Brain microvascular endothelial cell (primary cell): ENCODE measurements at regions not wholly inside any gene's neighbourhood (a gene's known extent, or its start where the extent isn't known, plus 50 kb on each side); places are given as distances from the start of the nearest gene placed in this dataset.
"Not testable (repeated sequence)": the region's sequence is repeated elsewhere in the genome, so short reads cannot be mapped to it uniquely, and the experiment has no call there.

Experiments
- DNase-seq: peaks from one replicate; pipeline ENCODE4 v3.0.0-alpha.2; 2020
- H3K27ac ChIP-seq: fragments of 250-450 bp; sonication (Bioruptor Pico); 2 replicates; pipeline ENCODE4 v1.5.1; 2020; ENCODE audit warnings: mild to moderate bottlenecking, moderate library complexity
- H3K27me3 ChIP-seq: fragments of 250-450 bp; sonication (Bioruptor Pico); replicated peaks from 2 replicates; pipeline ENCODE4 v1.5.1; 2020; ENCODE audit warnings: mild to moderate bottlenecking
- H3K36me3 ChIP-seq: fragments of 250-450 bp; sonication (Bioruptor Pico); replicated peaks from 2 replicates; pipeline ENCODE4 v1.5.1; 2020; ENCODE audit warnings: mild to moderate bottlenecking
- H3K4me3 ChIP-seq: 2 replicates; pipeline ENCODE4 v1.5.1; 2011; ENCODE audit warnings: low read depth, mild to moderate bottlenecking, control low read depth, low read length, moderate library complexity
- in situ Hi-C: cut with HindIII; loops from 2 replicates; pipeline ENCODE4 v1.10.0; 2017; ENCODE audit warnings: low sequenced_read_pairs, low pct_ligation_motif_present
- TF ChIP-seq, protein P1 (sequence below): IDR thresholded peaks from 2 replicates; pipeline ENCODE4 v1.5.1; 2011; ENCODE audit warnings: low read depth, mild to moderate bottlenecking, moderate library complexity, low read length, control low read depth, inconsistent platforms; ENCODE audit errors: missing control alignments

DNA sequence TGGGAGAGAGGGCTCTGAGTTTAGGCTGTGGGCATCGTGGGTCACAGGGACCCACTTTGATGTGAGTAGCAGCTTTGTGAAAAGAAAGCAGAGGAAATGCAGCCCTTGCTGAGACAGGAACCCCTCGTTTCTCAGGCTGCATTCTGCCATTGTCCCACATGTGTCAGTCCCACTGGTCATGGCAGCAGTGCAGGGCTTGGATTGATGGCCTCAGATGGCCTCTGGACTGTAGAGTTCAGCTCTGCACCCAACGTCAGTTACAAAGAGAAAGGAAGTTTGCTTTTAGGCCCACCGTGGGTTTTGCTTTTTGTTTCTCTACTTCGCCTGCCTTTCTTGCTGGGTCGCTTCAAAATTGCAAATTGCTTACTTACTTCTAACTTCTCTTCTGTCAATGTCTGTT is 248.3 kb upstream of the KLF3 start:
- Histone ChIP-seq H3K4me3 (no peak overlapping the region), H3K36me3 (no peaks in the 10 kb centered on the region), H3K27me3 (no peaks in the 10 kb centered on the region), H3K27ac (no peak overlapping the region)
- in situ Hi-C loops: no loop called here
- DNase-seq: no peak
- TF ChIP-seq, protein P1, sequence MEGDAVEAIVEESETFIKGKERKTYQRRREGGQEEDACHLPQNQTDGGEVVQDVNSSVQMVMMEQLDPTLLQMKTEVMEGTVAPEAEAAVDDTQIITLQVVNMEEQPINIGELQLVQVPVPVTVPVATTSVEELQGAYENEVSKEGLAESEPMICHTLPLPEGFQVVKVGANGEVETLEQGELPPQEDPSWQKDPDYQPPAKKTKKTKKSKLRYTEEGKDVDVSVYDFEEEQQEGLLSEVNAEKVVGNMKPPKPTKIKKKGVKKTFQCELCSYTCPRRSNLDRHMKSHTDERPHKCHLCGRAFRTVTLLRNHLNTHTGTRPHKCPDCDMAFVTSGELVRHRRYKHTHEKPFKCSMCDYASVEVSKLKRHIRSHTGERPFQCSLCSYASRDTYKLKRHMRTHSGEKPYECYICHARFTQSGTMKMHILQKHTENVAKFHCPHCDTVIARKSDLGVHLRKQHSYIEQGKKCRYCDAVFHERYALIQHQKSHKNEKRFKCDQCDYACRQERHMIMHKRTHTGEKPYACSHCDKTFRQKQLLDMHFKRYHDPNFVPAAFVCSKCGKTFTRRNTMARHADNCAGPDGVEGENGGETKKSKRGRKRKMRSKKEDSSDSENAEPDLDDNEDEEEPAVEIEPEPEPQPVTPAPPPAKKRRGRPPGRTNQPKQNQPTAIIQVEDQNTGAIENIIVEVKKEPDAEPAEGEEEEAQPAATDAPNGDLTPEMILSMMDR: no peak

DNA sequence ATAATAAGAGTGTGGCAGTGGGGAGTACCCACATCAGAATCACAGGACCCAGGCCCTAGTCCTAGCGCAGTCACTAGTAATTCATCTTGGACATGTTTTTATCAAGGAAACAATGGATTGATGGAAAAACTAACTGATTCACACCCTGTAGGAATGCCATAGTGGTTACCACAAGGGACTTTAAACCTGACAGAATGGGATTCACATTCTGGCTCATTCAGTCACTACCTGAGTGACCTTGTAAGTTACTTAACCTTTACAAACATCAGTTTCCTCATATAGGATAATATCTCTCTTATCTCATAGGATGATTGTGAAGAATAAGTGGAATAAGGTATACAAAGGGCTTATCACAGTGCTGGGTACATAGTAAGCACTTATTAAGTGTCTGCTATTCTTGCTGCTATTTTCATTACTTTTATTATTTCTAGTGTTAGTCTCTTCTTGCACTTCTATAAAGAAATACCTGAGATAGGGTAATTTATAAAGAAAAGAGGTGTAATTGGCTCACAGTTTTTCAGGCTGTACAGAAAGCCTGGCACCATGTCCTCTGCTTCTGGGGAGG is 247.5 kb upstream of the KLF3 start:
- no peak for DNase-seq
- Histone ChIP-seq H3K4me3 (no peak overlapping the region), H3K36me3 (no peaks in the 10 kb centered on the region), H3K27me3 (no peaks in the 10 kb centered on the region), H3K27ac (no peak overlapping the region)
- in situ Hi-C loops: no loop called here
- TF ChIP-seq, protein P1: no peak

DNA sequence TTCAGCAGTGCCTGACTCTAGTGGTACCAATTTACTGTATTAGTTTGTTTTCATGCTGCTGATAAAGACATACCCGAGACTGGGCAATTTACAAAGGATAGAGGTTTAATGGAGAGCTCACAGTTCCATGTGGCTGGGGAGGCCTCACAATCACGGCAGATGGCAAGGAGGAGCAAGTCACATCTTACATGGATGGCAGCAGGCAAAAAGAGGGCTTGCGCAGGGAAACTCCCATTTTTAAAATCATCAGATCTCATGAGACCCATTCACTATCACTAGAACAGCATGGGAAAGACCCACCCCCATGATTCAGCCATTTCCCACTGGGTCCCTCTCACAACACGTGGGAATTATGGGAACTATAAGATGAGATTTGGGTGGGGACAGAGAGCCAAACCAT is 243.7 kb upstream of the KLF3 start:
- H3K27me3 ChIP-seq, H3K4me3 ChIP-seq, DNase-seq, H3K36me3 ChIP-seq, in situ Hi-C loops, H3K27ac ChIP-seq: not testable (repeated sequence)

DNA sequence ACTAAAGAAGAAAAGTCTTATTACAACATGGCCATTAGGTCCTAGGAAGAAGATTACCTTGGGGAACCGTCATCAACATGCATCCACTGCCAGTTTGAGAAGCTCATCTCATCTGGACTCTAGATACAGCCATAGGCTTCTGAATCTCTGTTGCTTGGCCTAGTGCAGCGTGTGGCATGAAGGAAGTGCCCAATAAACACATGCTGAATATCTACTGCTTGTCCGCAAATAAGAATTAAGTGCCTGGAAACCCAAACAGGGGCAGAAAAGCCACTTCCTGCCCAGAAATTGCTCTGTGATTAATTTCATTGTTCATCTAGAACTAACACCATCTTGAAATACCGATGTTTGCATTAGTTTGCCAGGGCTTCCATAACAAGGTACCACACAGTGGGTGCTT is 241.1 kb upstream of the KLF3 start:
- H3K36me3 ChIP-seq: no peaks in the 10 kb centered on the region

DNA sequence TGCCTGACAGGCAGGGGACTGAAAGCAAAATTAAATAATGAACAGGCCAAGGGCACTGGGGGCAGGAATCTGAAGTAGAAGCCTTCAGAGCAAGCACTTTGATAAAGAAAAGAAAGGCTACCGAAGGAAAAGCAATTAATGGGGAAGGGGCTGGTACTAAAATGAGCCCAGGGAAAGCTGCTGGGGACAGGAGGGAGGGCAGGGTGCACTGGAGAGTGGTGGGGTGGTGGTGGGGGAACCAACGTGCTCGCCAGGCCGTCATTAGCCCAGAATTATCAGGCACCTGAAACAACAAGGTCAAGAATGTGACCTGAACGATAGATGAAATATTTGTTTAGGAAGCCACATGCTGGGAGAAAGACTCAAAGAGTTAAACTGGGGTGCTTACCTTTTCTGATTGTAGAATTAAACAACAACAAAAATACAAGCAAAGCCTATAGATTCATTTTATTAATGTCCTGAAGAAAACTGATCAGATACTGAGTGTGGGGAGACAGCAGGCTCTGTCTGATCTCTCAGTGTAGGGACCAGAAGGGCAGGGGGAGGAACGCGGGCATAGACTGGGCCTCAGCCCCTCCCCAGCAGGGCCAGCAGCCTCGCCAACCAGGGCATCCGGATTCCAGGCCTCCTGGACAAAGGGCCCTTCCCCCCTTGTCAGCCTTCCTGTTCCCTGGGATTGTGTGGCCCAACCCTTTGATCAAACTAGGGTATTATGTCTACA is 239.7 kb upstream of the KLF3 start:
- no peaks in the 10 kb centered on the region for H3K27me3 ChIP-seq
- TF ChIP-seq, protein P1: no peak
- no peaks in the 10 kb centered on the region for H3K36me3 ChIP-seq
- DNase-seq: no peak
- no peak overlapping the region for H3K4me3 ChIP-seq
- in situ Hi-C loops: no loop called here
- no peak overlapping the region for H3K27ac ChIP-seq

More for the DNA sequence above, 241.1 kb upstream of the KLF3 start:
- Histone ChIP-seq H3K27me3 (no peaks in the 10 kb centered on the region), H3K27ac (no peak overlapping the region), H3K4me3 (no peak overlapping the region)
- in situ Hi-C loops: no loop called here
- TF ChIP-seq, protein P1: no peak
- DNase-seq: no peak

DNA sequence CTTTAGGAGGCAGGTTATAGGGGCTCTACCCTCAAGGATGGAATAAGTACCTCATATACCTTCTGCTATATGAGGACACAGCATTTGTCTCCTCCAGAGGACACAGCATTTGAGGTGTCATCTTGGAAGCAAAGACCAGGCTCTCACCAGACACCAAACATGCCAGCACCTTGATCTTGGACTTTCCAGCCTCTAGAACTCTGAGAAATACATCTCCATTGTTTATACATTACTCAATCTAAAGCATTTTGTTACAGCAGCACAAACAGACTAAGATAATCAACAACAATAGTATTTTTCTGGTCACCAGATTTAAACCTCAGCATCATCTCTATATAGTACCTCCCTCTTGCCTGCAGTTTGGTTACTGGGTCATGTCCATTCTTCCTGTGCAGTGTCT is 237.5 kb upstream of the KLF3 start:
- no peaks in the 10 kb centered on the region for H3K36me3 ChIP-seq
- no peak overlapping the region for H3K27ac ChIP-seq
- H3K27me3 ChIP-seq: no peaks in the 10 kb centered on the region
- no peak for DNase-seq
- no peak overlapping the region for H3K4me3 ChIP-seq
- in situ Hi-C loops: no loop called here
- TF ChIP-seq, protein P1: no peak
